DMS 273 (cell line): ENCODE measurements at regions not wholly inside any gene's neighbourhood (a gene's known extent, or its start where the extent isn't known, plus 50 kb on each side); places are given as distances from the start of the nearest gene placed in this dataset.
A peak's percentile ranks its signal among the peaks of the same experiment; 100 is the strongest.

ENCODE experiments used
- DNase-seq: peaks from one replicate; lab custom pipeline; 2025; ENCODE audit not compliant: unreplicated experiment; lab: John Stamatoyannopoulos, UW

DNA sequence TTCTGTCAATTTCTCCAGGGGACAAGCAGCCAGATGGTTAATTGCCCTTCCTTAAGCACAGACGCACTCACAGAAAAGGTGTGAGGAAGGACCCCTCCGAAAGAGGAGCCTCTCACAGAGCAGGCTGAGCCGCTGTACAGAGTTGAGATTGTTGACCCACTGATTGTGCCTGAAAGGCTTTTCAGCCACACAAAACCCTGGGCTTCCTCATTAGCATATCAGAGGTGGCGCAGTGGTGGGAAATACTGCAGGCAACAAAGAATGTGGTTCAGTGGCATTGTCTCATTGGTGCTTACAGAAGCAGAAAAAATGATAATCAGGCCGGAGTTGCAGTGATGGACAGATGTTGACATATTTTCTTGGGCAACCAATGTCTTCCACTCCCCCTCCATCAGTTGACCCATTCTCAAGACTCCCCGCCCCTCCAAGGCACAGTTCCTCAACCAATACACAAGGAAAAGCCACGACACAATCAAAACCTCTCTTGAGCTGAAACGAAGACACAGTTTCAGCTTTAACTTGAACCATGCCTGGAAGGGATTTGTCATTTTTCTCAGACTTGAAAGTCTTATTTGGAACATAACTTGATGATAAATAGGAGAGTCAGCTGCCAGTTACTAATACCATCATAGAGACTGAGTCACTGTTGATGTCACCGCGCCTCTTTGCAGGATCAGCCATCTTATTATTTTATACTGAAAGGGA is 53.1 kb downstream of the ATXN3L start:
- peak; percentile 18 for DNase-seq

DNA sequence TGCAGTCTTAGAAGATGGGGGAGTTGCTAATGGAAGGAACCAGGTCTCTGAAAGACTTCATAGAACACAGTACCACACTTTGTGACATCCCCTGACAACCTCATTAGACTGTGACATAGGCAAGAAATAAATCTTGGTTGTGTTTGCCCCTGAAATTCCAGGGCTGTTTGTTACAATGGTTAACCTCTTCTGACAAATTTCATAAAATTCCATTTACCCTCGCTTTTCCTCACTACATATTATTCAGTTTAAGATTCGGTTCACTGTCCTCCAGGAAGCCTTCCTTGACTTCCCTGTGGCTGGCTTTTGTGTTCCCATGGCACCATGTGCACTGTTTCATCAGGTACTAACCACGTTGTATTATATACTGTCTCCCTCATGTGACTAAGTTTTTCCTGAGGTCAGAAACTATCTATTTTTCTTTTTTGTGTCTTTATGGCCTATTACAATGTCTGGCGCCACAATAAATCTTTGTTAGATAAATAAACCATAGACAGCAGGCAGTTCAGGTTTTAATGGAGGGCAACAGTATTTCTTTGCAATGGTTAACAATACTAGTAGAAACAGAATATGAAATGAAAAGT is 54.2 kb downstream of the ATXN3L start:
- DNase-seq = no peak

DNA sequence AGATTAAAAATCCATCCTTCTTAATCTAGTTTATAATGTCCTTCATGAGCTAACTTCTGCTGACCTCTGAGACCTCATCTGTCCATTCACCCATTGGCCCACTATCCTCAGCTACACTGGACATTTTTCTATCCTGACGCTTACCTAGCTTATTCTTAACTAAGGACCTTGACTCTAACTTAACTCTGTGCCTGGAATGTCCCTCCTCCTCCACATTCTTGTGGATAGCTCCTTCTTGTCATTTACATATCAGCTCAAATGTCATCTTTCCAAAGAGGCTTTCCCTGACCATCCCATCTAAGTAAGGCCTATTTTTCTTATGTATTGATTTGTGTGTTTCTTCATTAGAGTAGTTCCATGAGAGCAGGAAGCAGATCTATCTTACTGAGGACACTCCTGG is 54.7 kb downstream of the ATXN3L start:
- no peak for DNase-seq

DNA sequence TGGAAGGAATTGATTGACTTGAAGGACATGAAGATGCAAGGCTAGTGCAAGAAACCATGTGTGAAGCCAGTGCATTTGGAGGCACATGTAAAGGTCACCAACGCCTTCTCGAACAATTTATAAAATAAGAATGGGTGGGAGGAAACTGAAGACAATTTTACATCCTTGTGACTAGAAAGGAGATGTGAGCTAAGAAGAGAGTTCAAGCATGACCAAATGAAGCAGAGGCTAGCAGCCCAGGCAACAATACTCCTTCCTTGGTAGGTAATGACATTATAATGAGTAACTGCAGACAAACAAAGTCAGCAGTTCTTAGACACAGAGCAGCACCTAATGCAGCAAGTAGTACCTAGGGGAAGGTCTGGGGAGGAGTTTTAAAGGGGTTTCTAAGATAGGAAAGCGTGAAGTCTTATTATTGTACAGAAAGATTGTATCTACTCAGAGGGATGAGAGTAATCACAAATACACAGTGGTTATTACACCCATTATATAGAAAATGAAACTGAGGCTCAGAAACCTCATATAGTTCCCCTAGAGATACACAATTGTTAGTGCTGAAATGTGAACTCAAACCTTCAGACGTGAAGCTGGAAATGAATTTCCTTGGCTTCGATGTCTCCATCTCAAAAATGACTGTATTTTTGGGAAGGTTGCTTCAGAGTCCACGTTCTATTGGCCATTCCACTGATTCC is 56.1 kb downstream of the ATXN3L start:
- no peak for DNase-seq

- no peak for DNase-seq
Measured at GRCh38 chrX:13261348-13261747, 58.5 kb downstream of the ATXN3L start.

GRCh38 chrX:13260598-13260997 is 59.3 kb downstream of the ATXN3L start:
- DNase-seq = no peak

GRCh38 chrX:13258725-13259124 is 61.1 kb downstream of the ATXN3L start:
- no peak for DNase-seq

DNA sequence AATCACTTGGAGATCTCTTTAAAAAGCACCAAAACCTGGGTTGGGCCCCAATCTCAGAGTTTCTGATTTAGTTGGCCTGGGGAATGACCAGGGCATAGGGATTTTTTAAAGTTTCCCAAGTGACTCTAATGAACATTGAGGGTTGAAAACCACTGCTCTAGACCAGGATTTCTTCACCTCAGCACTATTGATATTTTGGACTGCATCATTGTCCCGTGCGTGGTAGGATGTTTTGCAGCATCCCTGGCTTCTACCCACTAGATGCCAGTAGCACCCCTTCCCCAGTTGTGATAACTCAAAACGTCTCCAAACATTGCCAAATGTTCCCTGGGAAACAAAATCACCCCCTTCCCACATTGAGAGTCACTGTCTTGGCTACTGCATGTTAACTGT is 61.8 kb downstream of the ATXN3L start:
- DNase-seq = peak; percentile 9

GRCh38 chrX:13257223-13258051 is 62.4 kb downstream of the ATXN3L start:
- no peak for DNase-seq

GRCh38 chrX:13256603-13257002 is 63.2 kb downstream of the ATXN3L start:
- DNase-seq = peak; percentile 9

- DNase-seq = no peak
Measured at GRCh38 chrX:13254870-13255269, 65.0 kb downstream of the ATXN3L start.

GRCh38 chrX:13254076-13254785 is 65.6 kb downstream of the ATXN3L start:
- DNase-seq = peak; percentile 59

DNA sequence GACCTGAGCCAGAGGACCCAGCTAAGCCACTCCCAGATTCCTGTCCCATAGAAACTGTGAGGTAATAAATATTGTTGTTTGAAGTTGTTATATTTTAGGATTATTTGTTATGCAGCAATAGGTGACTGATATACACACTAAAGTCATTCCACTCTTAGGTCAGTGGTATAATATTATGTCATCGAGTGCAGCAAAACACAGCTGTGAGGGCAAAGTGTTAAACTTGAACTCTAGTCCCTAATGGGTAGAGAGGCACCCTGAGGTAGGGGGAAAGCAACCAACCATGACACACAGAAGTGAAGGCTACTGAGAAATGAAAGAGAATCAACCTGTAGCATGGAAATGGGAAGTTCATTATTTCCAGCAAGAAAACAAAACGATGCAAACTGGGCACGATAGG is 66.6 kb downstream of the ATXN3L start:
- DNase-seq = no peak

GRCh38 chrX:13252726-13253125 is 67.1 kb downstream of the ATXN3L start:
- DNase-seq = no peak

- peak; percentile 21 for DNase-seq
Measured at GRCh38 chrX:13250826-13251580, 68.8 kb downstream of the ATXN3L start.

GRCh38 chrX:13248867-13249486 is 70.9 kb downstream of the ATXN3L start:
- no peak for DNase-seq

DNA sequence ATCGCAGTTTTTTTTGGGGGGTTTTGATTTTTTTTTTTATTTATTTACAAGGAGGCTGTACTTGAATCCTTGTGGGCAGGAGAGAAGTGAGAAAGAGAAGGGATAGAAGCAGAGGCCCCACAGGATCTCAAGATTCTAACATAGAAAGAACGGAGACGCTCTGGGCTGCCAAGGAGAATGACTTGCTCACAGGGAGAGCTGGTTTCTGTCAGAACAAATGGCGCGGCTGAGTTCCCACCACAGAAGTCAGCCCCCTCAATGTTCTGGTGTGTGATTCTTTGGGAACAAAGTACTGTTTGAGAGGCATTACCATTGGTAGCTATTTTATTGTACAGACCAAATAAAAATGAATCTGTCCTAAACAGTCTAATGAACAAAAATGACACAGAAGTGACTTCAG is 80.6 kb downstream of the ATXN3L start:
- no peak for DNase-seq

- peak; percentile 48 for DNase-seq
Measured at GRCh38 chrX:13235930-13236329, 83.9 kb downstream of the ATXN3L start.

DNA sequence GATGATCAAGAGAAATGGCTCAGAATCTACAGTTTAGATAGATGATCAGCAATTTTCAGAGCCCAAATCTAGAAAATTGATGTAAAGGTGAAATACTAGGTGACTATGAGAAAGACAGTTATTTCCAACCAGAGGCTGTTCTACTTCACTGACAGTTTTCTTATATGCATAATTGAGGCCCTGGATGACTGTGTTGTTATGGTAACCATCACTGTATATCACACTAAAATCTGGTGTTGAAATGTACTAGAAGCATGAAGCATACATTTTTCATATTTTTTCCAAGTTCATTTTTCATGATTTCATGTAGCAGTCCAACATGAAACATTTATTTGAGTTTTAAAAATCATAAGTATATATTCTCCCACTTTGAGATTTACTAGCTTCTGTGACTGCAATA is 87.4 kb downstream of the ATXN3L start:
- DNase-seq = no peak

DNA sequence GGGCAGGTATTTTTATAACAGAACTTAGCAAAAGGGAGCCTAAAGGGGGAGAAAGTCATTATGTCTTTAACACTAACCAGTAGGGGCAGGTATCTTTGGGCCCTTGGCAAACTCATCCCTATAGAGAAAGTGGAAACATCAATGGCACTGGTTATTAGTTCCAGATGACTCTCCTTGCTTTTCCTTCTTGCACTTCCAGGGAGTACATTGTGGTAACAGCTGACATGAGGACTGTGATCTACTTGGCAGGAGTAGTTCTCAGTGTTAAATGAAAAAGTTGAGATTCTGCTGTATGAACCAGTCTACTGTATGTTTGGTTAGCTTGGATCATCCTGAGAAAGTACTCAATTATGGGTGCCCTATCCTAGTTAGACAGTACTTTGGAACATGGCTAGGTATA is 93.6 kb downstream of the ATXN3L start:
- DNase-seq = no peak
